ENCODE measurements at regions not wholly inside any gene's neighbourhood (a gene's known extent, or its start where the extent isn't known, plus 50 kb on each side); places are given as distances from the start of the nearest gene placed in this dataset.

DNA sequence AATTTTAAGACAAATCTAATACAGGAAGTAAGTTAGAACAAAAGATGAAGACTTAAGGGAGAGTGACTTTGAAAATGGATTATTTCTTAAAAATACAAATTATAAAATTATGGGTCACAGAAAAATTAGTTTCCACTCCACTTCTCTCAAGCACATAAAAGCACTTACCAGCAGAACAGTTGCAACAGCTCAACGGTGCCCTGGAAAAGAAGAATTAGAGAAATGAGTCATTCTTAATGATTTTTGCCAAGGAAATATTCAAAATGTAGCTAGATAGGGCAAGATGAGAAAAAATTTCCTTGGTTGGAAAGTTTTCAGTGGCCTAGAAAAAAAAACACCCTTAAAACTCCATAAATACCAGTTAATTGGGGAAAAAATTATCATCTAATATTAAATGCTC is 2185.6 kb upstream of the CELF4 start:
- TF ChIP-seq, protein P1, sequence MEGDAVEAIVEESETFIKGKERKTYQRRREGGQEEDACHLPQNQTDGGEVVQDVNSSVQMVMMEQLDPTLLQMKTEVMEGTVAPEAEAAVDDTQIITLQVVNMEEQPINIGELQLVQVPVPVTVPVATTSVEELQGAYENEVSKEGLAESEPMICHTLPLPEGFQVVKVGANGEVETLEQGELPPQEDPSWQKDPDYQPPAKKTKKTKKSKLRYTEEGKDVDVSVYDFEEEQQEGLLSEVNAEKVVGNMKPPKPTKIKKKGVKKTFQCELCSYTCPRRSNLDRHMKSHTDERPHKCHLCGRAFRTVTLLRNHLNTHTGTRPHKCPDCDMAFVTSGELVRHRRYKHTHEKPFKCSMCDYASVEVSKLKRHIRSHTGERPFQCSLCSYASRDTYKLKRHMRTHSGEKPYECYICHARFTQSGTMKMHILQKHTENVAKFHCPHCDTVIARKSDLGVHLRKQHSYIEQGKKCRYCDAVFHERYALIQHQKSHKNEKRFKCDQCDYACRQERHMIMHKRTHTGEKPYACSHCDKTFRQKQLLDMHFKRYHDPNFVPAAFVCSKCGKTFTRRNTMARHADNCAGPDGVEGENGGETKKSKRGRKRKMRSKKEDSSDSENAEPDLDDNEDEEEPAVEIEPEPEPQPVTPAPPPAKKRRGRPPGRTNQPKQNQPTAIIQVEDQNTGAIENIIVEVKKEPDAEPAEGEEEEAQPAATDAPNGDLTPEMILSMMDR (IDR thresholded peaks at IDR 0.05), result no peak
- TF ChIP-seq EP300 (IDR thresholded peaks at IDR 0.05), result no peak
